ENCODE measurements at regions not wholly inside any gene's neighbourhood (a gene's known extent, or its start where the extent isn't known, plus 50 kb on each side); places are given as distances from the start of the nearest gene placed in this dataset.

- Histone ChIP-seq H3K27me3 (replicated peaks; ENCODE audit: insufficient read depth, low read length) (no peaks in the 10 kb centered on the region), H3K9me2 (replicated peaks; ENCODE audit: insufficient read depth, low read length) (no peaks in the 10 kb centered on the region), H3K9me3 (replicated peaks; ENCODE audit: insufficient read depth, low read length) (no peaks in the 10 kb centered on the region), H3K79me2 (ENCODE audit: low read length) (no peaks in the 10 kb centered on the region), H3K36me3 (replicated peaks; ENCODE audit: insufficient read depth, low read length) (no peaks in the 10 kb centered on the region), H3K9ac (ENCODE audit: low read length) (no peak overlapping the region), H3K27ac (ENCODE audit: low read length) (no peak overlapping the region), H2AFZ (ENCODE audit: low read length) (no peak overlapping the region), H3K4me2 (ENCODE audit: low read depth, low read length) (no peak overlapping the region), H4K20me1 (ENCODE audit: insufficient read depth, low read length) (no peaks in the 10 kb centered on the region), H3K4me1 (ENCODE audit: low read length) (no peaks in the 10 kb centered on the region), H3F3A (ENCODE audit: insufficient read depth, low read length) (no peaks in the 10 kb centered on the region), H3K4me3 (ENCODE audit: low read length) (no peak overlapping the region)
- no peak for DNase-seq
- no peak for TF ChIP-seq EZH2phosphoT487 (IDR thresholded peaks at IDR 0.05; ENCODE audit: low read length)
- no peak for TF ChIP-seq CTCF (IDR thresholded peaks at IDR 0.05; ENCODE audit: low read length)
- no peak for TF ChIP-seq EZH2 (optimal IDR thresholded peaks at IDR 0.05; ENCODE audit: low read depth, low read length)
Observed at GRCh38 chr18:10015288-10015701, 101.5 kb downstream of the VAPA start.

DNA sequence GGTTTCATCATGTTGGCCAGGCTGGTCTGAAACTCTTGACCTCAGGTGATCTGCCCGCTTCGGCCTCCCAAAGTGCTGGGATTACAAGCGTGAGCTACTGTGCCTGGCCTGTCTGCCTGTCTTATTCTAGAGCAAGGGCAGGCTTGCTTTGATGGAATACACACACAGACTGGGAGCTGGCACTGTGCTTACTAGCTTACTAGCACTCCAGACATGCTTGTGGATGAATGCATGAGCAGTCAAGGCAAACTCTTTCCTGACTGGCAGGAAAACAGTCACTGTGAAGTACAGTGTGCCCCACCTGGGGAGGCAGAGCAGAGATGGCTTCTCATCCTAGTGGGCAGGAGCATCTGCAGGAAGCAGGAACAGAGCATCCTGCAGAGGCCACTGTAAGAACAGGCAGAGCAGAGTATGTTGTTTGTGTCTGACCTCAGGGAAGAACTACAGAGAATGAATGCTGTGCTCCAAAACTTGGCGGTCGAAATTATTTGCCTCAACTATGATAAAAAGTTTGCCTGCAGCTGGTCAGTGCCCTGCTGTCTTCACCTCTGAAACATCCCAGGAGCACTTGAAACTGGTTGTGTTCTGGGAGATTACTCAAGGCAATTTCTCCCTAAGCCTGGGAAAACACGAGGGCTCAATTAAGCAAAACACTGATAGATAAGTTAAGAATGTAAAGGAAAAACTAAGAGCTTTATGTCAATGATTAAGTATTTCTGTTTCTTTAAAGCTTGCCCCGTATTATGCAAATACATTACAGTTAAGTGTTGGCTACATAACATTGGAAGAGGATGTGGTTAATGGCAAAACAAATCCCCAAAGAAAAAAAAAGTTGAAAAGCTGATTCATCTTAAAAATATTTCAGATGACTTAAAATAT lies 102.4 kb downstream of the VAPA start:
- no peak for DNase-seq
- Histone ChIP-seq H3K4me3 (ENCODE audit: low read length) (no peak overlapping the region), H3K27me3 (replicated peaks; ENCODE audit: insufficient read depth, low read length) (no peaks in the 10 kb centered on the region), H3K27ac (ENCODE audit: low read length) (no peak overlapping the region), H3K9ac (ENCODE audit: low read length) (no peak overlapping the region), H3K4me1 (ENCODE audit: low read length) (no peaks in the 10 kb centered on the region), H3K9me3 (replicated peaks; ENCODE audit: insufficient read depth, low read length) (no peaks in the 10 kb centered on the region), H3K79me2 (ENCODE audit: low read length) (no peaks in the 10 kb centered on the region), H3K4me2 (ENCODE audit: low read depth, low read length) (no peak overlapping the region), H2AFZ (ENCODE audit: low read length) (no peak overlapping the region), H3F3A (ENCODE audit: insufficient read depth, low read length) (no peaks in the 10 kb centered on the region), H3K9me2 (replicated peaks; ENCODE audit: insufficient read depth, low read length) (no peaks in the 10 kb centered on the region), H3K36me3 (replicated peaks; ENCODE audit: insufficient read depth, low read length) (no peaks in the 10 kb centered on the region), H4K20me1 (ENCODE audit: insufficient read depth, low read length) (no peaks in the 10 kb centered on the region)
- TF ChIP-seq EZH2 (optimal IDR thresholded peaks at IDR 0.05; ENCODE audit: low read depth, low read length) (no peak), CTCF (IDR thresholded peaks at IDR 0.05; ENCODE audit: low read length) (no peak), EZH2phosphoT487 (IDR thresholded peaks at IDR 0.05; ENCODE audit: low read length) (no peak)

- Histone ChIP-seq H3K27me3 (replicated peaks; ENCODE audit: insufficient read depth, low read length) (no peaks in the 10 kb centered on the region), H3K4me3 (ENCODE audit: low read length) (no peak overlapping the region), H3F3A (ENCODE audit: insufficient read depth, low read length) (no peaks in the 10 kb centered on the region), H3K4me2 (ENCODE audit: low read depth, low read length) (no peak overlapping the region), H3K36me3 (replicated peaks; ENCODE audit: insufficient read depth, low read length) (no peaks in the 10 kb centered on the region), H4K20me1 (ENCODE audit: insufficient read depth, low read length) (no peaks in the 10 kb centered on the region), H3K27ac (ENCODE audit: low read length) (no peak overlapping the region), H2AFZ (ENCODE audit: low read length) (no peak overlapping the region), H3K9me2 (replicated peaks; ENCODE audit: insufficient read depth, low read length) (no peaks in the 10 kb centered on the region), H3K79me2 (ENCODE audit: low read length) (no peaks in the 10 kb centered on the region), H3K9me3 (replicated peaks; ENCODE audit: insufficient read depth, low read length) (no peaks in the 10 kb centered on the region), H3K4me1 (ENCODE audit: low read length) (no peaks in the 10 kb centered on the region), H3K9ac (ENCODE audit: low read length) (no peak overlapping the region)
- no peak for DNase-seq
- TF ChIP-seq EZH2 (optimal IDR thresholded peaks at IDR 0.05; ENCODE audit: low read depth, low read length) (no peak), CTCF (IDR thresholded peaks at IDR 0.05; ENCODE audit: low read length) (no peak), EZH2phosphoT487 (IDR thresholded peaks at IDR 0.05; ENCODE audit: low read length) (no peak)
Observed at GRCh38 chr18:10017043-10017442, 103.2 kb downstream of the VAPA start.

Data from MM.1S (cell line).